HG03521 (cell line): ENCODE measurements at regions not wholly inside any gene's neighbourhood (a gene's known extent, or its start where the extent isn't known, plus 50 kb on each side); places are given as distances from the start of the nearest gene placed in this dataset.
"Not testable (repeated sequence)": the region's sequence is repeated elsewhere in the genome, so short reads cannot be mapped to it uniquely, and the experiment has no call there.

Experiments used
- ATAC-seq: cut with Tn5 transposase; IDR thresholded peaks from one replicate; pipeline ENCODE4 v1.9.1; 2021; ENCODE audit warnings: mild to moderate bottlenecking, moderate library complexity; ENCODE audit not compliant: unreplicated experiment

DNA sequence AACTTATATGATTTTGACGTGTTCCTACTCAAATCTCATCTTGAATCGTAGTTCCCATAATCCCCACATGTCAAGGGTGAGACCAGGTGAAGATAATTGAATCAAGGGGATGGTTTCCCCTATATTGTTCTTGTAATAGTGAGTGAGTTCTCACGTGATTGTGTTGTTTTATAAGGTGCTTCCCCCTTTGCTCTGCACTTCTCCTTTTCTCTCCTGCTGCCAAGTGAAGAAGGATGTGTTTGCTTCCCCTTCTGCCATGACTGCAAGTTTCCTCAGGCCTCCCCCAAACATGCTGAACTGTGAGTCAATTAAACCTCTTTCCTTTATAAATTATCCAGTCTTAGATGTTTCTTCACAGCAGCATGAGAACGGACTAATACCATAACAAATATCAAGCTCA is 83.2 kb downstream of the MANEA start:
- no peak for ATAC-seq

DNA sequence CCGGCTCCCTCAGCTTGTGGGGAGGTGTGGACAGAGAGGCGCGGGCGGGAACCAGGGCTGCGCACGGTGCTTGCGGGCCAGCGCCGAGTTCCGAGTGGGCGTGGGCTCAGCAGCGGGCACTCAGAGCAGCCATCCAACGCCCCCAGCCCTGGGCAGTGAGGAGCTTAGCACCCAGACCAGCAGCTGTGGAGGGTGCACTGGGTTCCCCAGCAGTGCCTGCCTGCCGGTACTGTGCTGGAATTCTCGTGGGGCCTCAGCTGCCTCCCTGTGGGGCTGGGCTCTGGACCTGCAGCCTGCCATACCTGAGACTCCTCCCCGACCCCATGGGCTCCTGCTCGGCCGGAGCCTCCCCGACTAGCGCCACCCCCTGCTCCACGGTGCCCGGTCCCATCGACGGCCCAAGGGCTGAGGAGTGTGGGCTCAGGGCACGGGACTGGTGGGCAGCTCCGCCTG is 92.7 kb downstream of the MANEA start:
- ATAC-seq: no peak

DNA sequence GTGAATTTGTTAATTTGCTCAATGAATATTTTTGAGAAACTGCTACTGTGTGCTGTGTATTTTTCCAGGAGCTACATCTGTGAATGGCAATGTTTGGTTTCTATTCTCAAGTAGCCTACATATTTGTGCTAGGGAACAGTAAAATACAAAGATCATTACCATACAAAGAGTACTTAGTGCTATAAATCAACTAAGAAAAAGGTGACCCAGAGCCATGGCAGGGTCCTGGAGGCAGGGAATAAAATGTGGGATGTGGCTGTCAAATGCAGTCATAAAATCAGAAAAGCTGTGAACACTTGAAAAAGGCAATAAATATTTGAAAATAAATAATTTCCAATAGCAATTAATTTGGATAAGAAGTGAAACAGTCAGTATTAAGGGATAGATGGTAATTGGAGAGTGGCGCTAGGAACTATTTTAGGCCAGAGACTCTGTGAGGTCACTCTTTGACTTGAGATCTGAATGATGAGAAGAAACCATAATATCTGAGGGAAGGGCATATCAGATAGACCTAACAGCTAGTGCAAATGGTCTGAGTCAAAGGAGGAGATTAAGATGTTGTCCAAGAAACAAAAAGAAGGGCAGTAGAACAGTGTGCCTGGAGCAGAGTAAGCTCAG is 98.8 kb downstream of the MANEA start:
- ATAC-seq: no peak

DNA sequence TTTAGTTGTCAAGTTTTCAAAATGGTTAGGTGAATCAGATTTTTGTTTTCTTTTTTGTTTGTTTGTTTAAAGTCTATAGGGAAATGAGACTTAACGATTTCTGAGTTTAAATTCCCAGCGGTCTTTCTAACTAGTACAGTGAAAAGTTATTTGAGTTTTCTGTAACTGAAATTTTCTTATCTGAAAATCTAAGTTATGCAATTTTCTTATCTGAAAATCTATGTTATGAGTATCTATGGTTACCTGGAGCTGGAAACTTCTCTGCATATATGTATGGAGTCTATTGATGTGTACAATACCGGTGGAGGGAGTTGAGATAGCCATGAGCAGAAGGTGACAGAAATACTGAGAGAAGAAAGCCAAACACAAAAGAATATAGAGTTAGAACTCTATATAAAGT is 102.6 kb downstream of the MANEA start:
- ATAC-seq: no peak

DNA sequence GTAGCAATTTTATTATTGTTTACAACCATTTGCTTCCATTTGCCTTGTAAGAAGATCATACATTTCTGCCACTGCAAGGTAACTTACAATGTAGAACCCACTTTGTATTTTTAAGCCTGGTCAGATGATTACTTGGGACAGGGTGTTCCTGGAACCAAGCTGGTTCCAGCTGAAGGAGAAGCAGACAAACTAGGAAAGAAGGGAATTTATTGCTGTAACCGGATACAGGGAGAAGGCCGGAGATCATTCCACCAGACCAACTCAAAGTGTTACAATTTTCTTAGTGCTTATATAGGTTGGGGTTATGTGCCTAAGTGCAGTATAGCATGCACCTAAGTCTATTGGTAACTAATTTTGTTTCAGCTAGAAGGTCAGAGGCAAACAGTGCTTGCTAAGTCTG is 104.4 kb downstream of the MANEA start:
- no peak for ATAC-seq

DNA sequence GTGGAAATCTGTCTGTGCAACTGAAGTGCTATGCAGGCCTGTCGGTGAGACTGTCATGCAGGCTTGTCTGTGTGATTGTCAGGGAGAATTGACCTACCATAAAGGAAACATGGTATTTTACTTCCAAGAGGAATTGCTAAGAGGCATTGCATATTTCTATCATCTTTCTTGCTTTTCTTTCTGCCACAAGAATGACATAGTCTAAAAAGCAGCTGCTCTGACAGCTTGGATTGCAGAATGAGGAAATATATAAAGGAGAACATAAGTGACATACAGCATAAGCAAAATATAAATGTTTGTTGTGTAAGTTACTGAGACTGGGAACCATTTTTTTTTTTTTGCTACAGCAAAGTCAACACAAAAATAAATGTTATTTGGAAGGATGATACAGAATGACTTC is 105.1 kb downstream of the MANEA start:
- ATAC-seq: no peak

DNA sequence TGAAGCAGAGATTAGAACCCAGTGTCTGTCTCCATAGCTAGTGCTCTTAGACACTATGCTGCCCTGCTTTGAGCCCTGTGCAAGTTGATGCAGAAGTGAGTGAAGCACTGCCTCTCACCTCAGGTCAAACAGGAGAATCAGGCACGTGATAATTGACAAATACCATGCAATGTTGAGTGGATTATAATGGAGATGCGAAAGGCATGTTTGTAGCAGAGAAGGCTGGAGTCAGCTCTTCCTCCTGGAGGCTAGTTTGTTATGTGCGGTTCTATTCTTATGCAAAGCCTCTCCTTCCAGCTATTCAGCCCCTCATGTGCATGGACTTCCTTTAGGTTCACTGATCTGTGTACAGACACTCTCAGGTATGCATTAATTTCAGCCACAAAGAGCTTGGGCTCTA is 108.5 kb downstream of the MANEA start:
- no peak for ATAC-seq

DNA sequence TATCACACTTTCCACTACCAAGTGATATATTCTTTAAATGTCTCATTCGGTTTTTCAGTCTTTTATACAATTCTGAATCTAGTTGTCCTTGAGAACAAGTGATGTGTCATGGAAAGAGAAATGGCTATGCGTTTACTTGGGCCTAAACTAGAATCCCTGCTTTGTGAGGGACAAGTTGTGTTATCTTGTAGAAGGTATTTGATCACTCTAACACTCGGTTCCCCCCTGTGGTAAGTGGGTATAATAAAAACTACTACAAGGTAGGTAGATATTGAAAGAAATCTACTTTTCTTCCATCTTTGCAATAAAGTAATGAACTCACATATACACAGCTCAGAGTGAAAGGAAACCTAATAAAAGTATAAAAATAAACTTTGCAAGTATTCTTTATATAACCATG is 108.9 kb downstream of the MANEA start:
- ATAC-seq: no peak

DNA sequence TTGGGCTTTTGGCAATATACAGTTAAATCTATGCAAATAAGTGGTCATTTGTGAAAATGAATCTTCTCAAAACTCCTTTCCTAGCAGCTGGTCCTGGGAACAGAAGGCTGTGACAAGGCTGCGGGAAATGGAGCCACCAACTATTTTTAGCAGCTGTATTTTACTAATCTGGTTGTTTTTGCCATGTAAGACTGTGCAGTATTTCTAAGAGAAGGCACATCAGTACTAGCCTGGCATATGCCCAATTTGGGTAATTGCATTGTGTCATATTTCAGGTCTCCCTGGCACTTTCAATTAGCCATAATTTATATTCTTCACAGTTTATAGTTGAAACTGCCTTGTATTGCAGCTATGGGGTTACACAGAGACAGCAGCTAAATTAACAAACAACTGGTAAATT is 109.6 kb downstream of the MANEA start:
- ATAC-seq: no peak

DNA sequence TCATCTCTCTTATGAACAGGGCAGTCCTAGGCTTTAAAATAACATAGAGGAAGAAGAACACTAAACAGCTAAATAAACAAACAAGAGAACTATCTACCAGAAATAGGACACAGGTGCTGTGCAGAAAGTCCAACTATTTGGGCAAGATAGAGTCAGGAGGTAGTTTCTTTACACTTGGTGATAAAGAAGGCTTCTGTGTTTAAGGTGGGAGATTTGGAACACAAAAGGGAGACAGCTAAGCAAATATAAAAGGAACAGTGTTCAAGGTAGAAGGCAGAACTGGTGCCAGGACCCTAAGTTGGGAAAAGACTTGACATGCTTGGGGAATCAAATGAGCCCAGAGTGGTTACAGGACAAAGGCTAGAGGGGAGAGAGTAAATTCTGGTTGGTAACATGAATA is 110.5 kb downstream of the MANEA start:
- ATAC-seq: no peak

DNA sequence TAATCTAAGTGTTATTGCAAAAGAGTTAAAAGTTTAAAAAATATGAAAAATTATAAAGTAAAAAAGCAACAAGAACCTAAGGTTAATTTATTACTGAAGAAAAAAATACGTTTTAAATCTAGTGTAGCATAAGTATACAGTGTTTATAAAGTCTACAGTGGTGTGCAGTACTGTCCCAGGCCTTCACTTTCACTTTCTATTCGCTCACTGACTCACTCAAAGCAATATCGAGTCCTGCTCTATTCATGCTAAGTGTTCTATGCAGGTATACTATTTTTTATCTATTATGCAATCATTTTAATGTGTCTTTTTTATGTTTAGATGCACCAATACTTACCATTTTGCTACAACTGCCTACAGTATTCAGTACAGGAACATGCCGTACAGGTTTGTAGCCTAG is 113.0 kb downstream of the MANEA start:
- ATAC-seq: peak; percentile 57

DNA sequence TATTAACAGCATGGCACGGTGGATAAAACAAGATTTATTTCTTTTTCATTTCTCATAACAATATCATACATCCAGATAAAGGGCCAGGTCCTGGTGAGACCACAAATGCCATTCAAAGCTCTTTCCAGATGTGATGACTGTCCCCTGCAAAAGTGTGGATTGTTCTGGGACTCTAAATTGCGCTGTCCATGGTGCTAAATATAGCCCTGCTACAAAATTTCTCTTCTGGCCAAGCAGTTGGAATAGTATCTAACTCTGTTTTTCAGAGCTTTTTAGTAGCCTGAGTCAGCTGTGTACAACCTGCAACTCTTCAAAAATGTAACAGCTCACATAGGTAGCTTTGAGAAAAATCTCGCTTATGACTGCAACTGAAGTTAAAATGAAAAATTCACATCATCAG is 115.8 kb downstream of the MANEA start:
- no peak for ATAC-seq

DNA sequence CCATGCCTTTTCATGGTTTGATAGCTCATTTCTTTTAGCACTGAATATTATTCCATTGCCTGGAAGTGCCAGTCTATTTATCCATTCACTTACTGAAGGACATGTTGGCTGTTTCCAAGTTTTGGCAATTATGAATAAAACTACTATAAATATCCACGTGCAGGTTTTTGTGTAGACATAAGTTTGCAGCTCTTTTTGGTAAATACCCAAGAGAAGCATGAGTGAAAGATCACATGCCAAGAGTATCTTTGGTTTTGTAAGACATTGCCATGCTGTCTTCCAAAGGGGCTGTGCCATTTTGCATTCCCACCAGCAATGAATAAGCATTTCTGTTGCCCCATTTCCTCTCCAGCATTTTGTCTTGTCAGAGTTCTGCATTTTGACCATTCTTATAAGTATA is 120.9 kb downstream of the MANEA start:
- no peak for ATAC-seq

DNA sequence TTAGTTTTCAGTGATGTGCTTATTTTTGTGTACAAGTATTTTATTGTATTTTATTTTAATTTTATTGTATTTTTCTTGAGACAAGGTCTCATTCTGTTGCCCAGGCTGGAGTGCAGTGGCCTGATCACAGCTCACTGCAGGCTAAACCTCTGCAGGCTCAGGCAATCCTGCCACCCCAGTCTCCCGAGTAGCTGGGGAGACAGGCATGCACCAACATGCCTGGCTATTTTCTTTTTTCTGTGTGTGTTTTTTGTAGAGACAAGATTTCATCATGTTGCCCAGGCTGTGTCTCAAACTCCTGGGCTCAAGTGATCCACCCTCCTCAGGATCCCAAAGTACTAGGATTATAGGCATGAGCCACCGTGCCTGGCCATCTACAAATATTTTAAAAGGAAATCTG is 146.3 kb downstream of the MANEA start:
- ATAC-seq: no peak

DNA sequence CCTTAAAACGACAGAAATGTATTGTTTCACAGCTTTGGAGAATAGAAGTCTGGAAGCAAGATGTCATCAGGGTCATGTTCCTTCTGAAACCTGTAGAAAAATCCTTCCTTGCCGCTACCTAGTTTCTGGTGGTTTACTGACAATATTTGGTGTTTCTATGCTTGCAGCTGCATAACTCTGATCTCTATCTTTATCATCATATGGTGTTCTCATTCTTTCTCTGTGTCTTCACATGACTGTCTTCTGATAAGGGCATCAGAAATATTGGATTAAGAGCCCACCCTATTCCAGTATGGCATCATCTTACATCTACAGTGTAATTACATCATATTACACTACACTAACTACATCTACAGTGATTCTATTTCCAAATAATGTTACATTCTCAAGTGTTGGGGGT is 148.0 kb downstream of the MANEA start:
- ATAC-seq: no peak

DNA sequence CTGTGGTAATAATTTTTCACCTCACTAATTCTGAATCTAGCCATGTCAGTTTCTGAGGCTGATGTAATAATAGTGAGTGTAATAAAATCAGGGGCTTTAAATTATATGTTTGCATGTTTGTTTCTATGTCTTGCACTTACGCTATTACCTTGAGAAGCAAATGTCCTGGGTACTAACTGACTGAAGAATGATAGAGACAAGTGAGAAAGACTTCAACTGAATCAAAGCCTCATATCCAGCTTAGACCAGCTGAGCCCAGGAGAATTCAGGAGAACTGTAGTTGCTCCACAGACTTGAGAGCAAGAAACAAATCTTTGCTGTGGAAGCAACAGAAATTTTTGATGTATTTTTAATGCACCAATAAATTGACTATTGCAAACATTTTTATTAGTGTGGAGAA is 162.8 kb downstream of the MANEA start:
- ATAC-seq: no peak

DNA sequence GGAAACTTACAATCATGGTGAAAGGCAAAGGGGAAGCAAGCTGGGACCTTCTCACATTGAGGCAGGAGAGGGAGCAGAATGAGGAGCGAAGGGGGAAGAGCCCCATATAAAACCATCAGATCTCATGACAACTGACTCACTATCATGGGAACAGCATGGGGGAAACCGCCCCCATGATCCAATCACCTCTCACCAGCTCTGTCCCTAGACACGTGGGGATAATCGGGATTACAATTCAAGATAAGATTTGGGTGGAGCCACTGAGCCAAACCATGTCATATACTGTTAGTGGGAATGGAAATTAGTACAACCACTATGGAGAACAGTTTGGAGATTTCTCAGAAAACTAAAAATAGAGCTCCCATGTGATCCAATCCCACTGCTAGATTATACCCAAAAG is 163.7 kb downstream of the MANEA start:
- ATAC-seq: no peak

DNA sequence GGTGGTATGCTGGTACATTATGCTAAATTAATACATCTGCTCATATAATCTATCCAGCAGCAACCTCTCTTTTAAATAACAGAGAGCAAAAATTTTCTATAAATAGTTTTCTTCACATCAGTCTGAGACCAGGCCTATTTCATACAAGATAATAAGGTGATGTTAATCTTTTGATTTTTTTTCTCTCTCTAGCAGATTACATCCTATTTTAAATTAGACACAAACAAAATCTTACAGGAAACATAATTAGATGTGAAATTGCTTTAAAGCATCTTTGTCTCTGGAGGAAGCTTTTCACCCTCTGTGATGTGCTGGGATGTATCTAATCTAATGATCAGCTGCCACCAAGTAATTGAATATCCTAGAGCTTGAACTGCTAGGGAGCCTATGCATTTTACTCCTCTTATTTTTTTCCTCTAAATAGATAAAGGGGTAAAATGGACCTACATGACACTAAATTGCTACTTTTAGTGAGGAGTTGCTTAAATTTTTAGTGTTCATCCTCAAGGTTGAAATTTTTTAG is 165.5 kb downstream of the MANEA start:
- ATAC-seq: no peak

DNA sequence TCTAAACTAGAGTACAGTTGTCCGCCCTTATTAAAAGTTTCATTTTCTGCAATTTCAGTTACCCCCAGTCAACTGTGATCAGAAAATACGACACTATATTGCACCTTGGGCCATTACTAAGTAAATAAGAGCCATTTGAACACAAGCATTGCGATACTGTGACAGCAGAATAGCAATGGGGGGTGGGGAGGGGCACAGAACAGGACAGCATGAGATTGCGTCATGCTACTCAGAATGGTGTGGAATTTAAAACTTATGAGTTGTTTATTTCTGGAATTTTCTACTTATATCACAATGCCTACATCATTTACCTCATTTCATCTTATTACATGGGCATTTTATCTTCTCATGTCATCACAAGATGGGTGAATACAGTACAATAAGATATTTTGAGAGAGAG is 166.3 kb downstream of the MANEA start:
- no peak for ATAC-seq

DNA sequence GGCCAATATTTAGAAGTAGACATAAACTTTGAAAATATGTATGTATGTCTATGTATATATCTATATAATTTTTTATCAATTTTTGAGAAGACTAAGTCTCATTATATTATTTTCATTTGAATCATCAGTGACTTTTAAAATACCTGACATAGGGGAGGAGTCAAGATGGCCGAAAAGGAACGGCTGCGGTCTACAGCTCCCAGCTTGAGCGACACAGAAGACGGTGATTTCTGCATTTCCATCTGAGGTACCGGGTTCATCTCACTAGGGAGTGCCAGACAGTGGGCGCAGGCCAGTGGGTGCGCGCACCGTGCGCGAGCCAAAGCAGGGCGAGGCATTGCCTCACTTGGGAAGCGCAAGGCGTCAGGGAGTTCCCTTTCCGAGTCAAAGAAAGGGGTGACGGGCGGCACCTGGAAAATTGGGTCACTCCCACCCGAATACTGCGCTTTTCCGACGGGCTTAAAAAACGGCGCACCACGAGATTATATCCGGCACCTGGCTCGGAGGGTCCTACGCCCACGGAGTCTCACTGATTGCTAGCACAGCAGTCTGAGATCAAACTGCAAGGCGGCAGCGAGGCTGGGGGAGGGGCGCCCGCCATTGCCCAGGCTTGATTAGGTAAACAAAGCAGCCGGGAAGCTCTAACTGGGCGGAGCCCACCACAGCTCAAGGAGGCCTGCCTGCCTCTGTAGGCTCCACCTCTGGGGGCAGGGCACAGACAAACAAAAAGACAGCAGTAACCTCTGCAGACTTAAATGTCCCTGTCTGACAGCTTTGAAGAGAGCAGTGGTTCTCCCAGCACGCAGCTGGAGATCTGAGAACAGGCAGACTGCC is 181.1 kb downstream of the MANEA start:
- ATAC-seq: not testable (repeated sequence)

DNA sequence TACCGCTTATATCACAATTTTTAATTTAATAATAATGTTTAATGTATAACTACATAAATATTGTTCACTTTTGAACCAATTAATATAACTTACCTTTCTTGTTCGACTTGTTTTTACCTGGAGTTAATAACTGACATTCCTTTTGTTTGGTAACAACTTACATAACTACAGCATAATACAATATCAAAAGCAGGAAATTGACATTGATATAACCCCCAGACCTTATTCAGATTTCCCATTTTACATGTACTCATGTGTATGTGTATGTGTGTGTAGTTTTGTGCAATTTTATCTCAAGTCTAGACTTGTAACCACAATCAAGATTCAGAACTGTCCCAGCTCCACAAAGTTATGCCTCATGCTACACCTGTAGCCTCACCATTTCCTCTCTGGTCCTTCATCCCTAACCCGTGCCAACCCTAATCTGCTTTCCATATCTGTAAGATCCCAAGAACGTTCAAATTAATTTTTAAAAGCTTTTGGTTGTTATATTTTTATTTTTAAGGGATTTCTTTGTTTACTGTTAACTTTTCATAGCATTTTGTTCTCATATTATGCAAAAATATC is 190.6 kb downstream of the MANEA start:
- no peak for ATAC-seq

DNA sequence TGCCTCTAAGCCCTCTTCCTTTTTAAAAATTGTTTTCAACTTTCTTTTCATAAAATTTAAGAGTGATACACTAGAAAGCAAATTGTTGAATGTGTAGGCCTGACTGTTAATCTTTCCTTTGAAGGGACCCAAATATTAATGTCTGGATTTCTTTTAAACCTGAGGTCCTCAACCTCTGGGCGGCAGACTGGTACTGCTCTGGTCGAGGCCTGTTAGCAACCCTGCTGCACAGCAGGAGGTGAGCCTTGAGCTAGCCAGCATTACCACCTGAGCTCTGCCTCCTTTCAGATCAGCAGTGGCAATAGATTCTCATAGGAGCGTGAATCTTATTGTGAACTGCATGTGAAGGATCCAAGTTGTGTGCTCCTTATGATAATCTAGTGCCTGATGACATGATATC is 191.2 kb downstream of the MANEA start:
- ATAC-seq: no peak
